Liver (tissue), 3 donors: ENCODE measurements at regions not wholly inside any gene's neighbourhood (a gene's known extent, or its start where the extent isn't known, plus 50 kb on each side); places are given as distances from the start of the nearest gene placed in this dataset.

Experiments
- ATF3 ChIP-seq: IDR thresholded peaks from 2 replicates; pipeline ENCODE4 v1.6.1; 2016; ENCODE audit warnings: antibody characterized with exemption
- GABPA ChIP-seq, 2 donors: IDR thresholded peaks in 1 of 2; conservative IDR thresholded peaks in 1 of 2; 2 replicates each; pipeline ENCODE4 v1.6.1; 2016; ENCODE audit warnings: antibody characterized with exemption in 2 of 2, mild to moderate bottlenecking in 1 of 2, moderate library complexity in 1 of 2
- HNF4G ChIP-seq: IDR thresholded peaks from 2 replicates; pipeline ENCODE4 v1.6.1; 2016; ENCODE audit warnings: antibody characterized with exemption
- JUND ChIP-seq, 2 donors: IDR thresholded peaks; 2 replicates each; pipeline ENCODE4 v1.6.1; 2016; ENCODE audit warnings: antibody characterized with exemption in 2 of 2
- RAD21 ChIP-seq, 2 donors: IDR thresholded peaks; 2 replicates each; pipeline ENCODE4 v1.6.1; 2016; ENCODE audit warnings: antibody characterized with exemption in 2 of 2, mild to moderate bottlenecking in 2 of 2
- SP1 ChIP-seq: IDR thresholded peaks from 2 replicates; pipeline ENCODE4 v1.6.1; 2018; ENCODE audit warnings: antibody characterized with exemption, mild to moderate bottlenecking
- TAF1 ChIP-seq: conservative IDR thresholded peaks from 2 replicates; pipeline ENCODE4 v1.6.1; 2016; ENCODE audit warnings: antibody characterized with exemption, mild to moderate bottlenecking
- TF ChIP-seq, protein P1 (sequence below): fragments of 150-350 bp; IDR thresholded peaks from 2 replicates; pipeline ENCODE4 v1.5.1; 2017; ENCODE audit warnings: improper control_type of control experiment, low read depth, low read length; ENCODE audit not compliant: missing input control
- TF ChIP-seq, protein P2 (sequence below): IDR thresholded peaks from 2 replicates; pipeline ENCODE4 v1.6.1; 2016; ENCODE audit warnings: antibody characterized with exemption, mild to moderate bottlenecking
- donor health status: healthy.
- donor health status: healthy.

DNA sequence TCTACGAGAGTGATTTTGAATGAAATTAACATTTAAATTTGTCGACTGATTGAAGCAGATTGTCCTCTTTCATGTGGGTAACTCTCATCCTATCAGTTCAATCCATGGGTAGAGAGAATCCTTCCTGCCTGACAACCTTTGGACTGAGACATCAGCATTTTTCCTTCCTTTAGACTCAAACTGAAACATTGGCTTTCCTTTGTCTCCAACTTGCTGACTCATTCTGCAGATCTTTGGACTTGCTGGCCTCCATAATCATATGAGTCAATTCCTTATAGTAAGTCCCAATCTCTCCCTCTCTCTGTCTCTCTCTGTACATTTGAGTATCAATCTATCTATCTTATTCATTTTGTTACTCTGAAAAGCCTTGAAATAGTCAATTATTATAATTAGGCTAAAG is 416.7 kb downstream of the LRRIQ3 start:
- TF ChIP-seq RAD21 (IDR thresholded peaks at IDR 0.05): no peak
- TF ChIP-seq, protein P1, sequence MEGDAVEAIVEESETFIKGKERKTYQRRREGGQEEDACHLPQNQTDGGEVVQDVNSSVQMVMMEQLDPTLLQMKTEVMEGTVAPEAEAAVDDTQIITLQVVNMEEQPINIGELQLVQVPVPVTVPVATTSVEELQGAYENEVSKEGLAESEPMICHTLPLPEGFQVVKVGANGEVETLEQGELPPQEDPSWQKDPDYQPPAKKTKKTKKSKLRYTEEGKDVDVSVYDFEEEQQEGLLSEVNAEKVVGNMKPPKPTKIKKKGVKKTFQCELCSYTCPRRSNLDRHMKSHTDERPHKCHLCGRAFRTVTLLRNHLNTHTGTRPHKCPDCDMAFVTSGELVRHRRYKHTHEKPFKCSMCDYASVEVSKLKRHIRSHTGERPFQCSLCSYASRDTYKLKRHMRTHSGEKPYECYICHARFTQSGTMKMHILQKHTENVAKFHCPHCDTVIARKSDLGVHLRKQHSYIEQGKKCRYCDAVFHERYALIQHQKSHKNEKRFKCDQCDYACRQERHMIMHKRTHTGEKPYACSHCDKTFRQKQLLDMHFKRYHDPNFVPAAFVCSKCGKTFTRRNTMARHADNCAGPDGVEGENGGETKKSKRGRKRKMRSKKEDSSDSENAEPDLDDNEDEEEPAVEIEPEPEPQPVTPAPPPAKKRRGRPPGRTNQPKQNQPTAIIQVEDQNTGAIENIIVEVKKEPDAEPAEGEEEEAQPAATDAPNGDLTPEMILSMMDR: no peak
- no peak for TF ChIP-seq ATF3
- no peak for TF ChIP-seq SP1
- no peak for TF ChIP-seq GABPA (IDR thresholded peaks at IDR 0.05 in 1 of 2, conservative IDR thresholded peaks at IDR 0.05 in 1 of 2)
- TF ChIP-seq HNF4G: no peak
- no peak for TF ChIP-seq TAF1
- TF ChIP-seq JUND (IDR thresholded peaks at IDR 0.05): no peak
- TF ChIP-seq, protein P2, sequence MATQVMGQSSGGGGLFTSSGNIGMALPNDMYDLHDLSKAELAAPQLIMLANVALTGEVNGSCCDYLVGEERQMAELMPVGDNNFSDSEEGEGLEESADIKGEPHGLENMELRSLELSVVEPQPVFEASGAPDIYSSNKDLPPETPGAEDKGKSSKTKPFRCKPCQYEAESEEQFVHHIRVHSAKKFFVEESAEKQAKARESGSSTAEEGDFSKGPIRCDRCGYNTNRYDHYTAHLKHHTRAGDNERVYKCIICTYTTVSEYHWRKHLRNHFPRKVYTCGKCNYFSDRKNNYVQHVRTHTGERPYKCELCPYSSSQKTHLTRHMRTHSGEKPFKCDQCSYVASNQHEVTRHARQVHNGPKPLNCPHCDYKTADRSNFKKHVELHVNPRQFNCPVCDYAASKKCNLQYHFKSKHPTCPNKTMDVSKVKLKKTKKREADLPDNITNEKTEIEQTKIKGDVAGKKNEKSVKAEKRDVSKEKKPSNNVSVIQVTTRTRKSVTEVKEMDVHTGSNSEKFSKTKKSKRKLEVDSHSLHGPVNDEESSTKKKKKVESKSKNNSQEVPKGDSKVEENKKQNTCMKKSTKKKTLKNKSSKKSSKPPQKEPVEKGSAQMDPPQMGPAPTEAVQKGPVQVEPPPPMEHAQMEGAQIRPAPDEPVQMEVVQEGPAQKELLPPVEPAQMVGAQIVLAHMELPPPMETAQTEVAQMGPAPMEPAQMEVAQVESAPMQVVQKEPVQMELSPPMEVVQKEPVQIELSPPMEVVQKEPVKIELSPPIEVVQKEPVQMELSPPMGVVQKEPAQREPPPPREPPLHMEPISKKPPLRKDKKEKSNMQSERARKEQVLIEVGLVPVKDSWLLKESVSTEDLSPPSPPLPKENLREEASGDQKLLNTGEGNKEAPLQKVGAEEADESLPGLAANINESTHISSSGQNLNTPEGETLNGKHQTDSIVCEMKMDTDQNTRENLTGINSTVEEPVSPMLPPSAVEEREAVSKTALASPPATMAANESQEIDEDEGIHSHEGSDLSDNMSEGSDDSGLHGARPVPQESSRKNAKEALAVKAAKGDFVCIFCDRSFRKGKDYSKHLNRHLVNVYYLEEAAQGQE: no peak
